Left lung (tissue), 4 donors: ENCODE measurements at regions not wholly inside any gene's neighbourhood (a gene's known extent, or its start where the extent isn't known, plus 50 kb on each side); places are given as distances from the start of the nearest gene placed in this dataset.

ENCODE experiments used
- ATAC-seq: fragments of 200-7000 bp; cut with Tn5 transposase; one replicate; pipeline ENCODE4 v1.9.1; 2020; ENCODE audit warnings: moderate library complexity
- DNase-seq, 4 donors: peaks; one replicate each; pipeline ENCODE4 v3.0.0-alpha.2; 2013 to 2020
- H3K27ac ChIP-seq, 2 donors: fragments of 200-600 bp; sonication (generic) in 1 of 2; one replicate each; pipeline versions ENCODE4 v1.5.0 to v1.8.0; 2020 to 2021
- H3K27me3 ChIP-seq, 2 donors: fragments of 200-600 bp; sonication (generic) in 1 of 2; one replicate each; pipeline versions ENCODE4 v1.5.0 to v1.8.0; 2020 to 2021
- H3K36me3 ChIP-seq, 2 donors: fragments of 200-600 bp; sonication (generic) in 1 of 2; one replicate each; pipeline versions ENCODE4 v1.5.0 to v1.8.0; 2020 to 2021
- H3K4me1 ChIP-seq, 2 donors: fragments of 200-600 bp; one replicate each; pipeline ENCODE4 v1.8.0; 2021
- H3K4me3 ChIP-seq, 2 donors: fragments of 200-600 bp; sonication (generic) in 1 of 2; one replicate each; pipeline versions ENCODE4 v1.5.0 to v1.8.0; 2020 to 2021; ENCODE audit warnings: mild to moderate bottlenecking in 1 of 2
- H3K9me3 ChIP-seq, 2 donors: fragments of 200-600 bp; sonication (generic) in 1 of 2; one replicate each; pipeline versions ENCODE4 v1.5.0 to v1.8.0; 2020 to 2021
- intact Hi-C, 2 donors: fragments of 100-400 bp; cut with DNase I; formaldehyde crosslinking; loops; one replicate each; pipeline versions ENCODE4 v1.11.2 to v1.14.2; 2022
- TF ChIP-seq, protein P1 (sequence below), 2 donors: fragments of 200-600 bp; sonication (generic) in 1 of 2; IDR thresholded peaks; one replicate each; pipeline versions ENCODE4 v1.5.0 to v1.8.0; 2021; ENCODE audit warnings: antibody characterized with exemption in 2 of 2
- donor health status: DM: no; HTN: yes; CAD: no.
- donor health status: DM: no; HTN: no; CAD: no.

DNA sequence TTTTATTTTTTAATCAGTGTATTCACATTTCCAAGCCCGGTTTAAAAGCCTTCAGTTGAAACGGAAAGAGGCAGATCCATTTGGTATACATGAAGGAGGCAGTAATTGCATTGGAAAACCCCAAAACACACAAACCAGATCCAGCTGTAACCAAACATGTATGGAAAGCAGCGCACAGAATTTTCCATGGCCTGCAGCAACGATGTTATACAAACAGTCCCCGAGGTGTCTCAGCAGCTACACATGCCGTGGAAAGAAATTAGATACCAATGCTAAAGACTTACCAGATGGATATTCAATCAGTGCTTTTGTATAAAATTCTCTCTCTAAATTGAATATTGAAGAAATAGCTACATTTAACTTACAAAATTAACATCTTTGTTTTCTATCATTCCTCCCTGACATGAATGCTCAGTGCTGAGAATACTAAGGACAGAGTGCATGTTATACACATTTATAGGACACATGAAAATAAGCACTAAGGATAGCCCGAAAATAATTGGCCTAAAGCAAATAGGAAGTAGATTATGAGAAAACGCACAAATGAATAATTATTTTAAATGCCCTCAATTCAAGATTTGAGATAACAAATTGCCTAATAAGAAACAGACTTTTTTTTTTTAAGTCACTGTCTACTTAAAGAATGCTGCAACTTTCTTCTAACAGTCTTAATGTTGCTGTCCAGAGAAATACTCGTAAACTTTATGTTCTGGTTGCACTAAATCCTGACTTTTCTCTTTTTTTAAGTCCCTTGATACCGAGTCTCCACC, 713.1 kb downstream of the HDGFL1 start:
- Histone ChIP-seq H3K36me3 (no peaks in the 10 kb centered on the region), H3K27ac (no peak overlapping the region), H3K4me3 (no peak overlapping the region), H3K27me3 (no peaks in the 10 kb centered on the region), H3K9me3 (no peaks in the 10 kb centered on the region), H3K4me1 (no peaks in the 10 kb centered on the region)
- TF ChIP-seq, protein P1, sequence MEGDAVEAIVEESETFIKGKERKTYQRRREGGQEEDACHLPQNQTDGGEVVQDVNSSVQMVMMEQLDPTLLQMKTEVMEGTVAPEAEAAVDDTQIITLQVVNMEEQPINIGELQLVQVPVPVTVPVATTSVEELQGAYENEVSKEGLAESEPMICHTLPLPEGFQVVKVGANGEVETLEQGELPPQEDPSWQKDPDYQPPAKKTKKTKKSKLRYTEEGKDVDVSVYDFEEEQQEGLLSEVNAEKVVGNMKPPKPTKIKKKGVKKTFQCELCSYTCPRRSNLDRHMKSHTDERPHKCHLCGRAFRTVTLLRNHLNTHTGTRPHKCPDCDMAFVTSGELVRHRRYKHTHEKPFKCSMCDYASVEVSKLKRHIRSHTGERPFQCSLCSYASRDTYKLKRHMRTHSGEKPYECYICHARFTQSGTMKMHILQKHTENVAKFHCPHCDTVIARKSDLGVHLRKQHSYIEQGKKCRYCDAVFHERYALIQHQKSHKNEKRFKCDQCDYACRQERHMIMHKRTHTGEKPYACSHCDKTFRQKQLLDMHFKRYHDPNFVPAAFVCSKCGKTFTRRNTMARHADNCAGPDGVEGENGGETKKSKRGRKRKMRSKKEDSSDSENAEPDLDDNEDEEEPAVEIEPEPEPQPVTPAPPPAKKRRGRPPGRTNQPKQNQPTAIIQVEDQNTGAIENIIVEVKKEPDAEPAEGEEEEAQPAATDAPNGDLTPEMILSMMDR (IDR thresholded peaks at IDR 0.05), result no peak
- DNase-seq (no peak), ATAC-seq (no peak)
- intact Hi-C loops, result no loop called here

DNA sequence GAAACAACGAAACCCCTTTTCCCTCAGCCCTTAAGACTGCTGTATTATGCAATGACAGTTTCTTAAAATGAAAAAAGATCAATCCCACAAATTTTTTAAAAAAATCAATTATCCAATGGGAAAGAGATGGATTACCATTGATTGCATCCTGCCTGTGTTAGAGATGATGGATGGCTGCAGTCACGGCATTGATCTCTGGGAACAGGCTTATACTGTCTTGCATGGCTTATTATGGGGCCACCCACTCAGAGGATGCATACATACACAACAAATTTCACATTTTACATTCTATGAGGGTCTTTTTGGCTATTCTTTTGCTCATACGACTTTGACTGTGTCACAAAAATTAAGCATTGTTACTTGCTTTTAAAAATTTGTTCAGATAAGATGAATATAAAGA, 724.3 kb downstream of the HDGFL1 start:
- DNase-seq (no peak), ATAC-seq (no peak)
- Histone ChIP-seq H3K27me3 (no peaks in the 10 kb centered on the region), H3K36me3 (no peaks in the 10 kb centered on the region), H3K4me3 (no peak overlapping the region), H3K4me1 (no peaks in the 10 kb centered on the region), H3K27ac (no peak overlapping the region), H3K9me3 (peaks cover 0 to 5% of the 10 kb centered on the region in 2 donors)
- TF ChIP-seq, protein P1 (IDR thresholded peaks at IDR 0.05), result no peak
- intact Hi-C loops, result no loop called here

DNA sequence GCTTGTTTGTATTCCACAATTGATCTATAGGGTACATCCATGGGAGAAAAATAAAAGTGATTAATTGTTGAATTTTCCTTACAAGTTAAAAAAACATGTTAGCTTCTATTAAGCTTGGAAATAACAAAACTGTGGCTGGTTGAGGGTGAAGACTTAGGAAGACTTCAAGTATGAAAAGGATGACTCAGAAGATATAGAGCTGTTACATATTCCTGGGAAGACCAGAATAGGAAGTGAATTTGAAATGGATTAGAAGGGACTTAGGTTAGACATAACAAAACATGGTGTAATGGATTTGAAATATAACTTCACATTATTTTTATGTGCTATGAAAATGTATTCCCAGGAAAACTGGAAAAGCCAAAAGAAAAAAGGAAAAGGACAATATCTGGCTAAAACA, 732.2 kb downstream of the HDGFL1 start:
- H3K4me1 ChIP-seq, result no peaks in the 10 kb centered on the region
- DNase-seq (no peak), ATAC-seq (no peak)
- TF ChIP-seq, protein P1 (IDR thresholded peaks at IDR 0.05), result no peak
- H3K27me3 ChIP-seq, result no peaks in the 10 kb centered on the region
- peaks cover 0 to 9% of the 10 kb centered on the region in 2 donors for H3K9me3 ChIP-seq
- H3K4me3 ChIP-seq, result no peak overlapping the region
- H3K36me3 ChIP-seq, result no peaks in the 10 kb centered on the region
- intact Hi-C loops, result no loop called here
- H3K27ac ChIP-seq, result no peak overlapping the region

DNA sequence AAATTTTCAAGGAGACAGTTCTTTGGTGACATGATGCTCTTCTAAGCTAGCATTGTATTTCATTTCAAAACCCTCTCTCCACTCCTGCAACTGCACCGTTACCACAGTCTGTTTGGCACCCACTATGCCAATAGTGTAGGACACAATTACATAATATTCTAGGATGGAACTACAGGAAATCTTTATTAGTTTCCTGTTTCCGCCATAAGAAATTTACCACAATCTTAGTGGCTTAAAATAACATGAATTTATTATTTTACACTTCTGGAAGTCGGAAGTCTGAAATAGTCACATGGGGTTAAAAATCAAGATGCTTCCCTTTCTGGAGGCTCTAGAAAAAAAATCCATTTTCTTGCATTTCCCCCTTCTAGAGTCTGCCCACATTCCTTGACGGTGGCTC, 733.1 kb downstream of the HDGFL1 start:
- intact Hi-C loops, result no loop called here
- Histone ChIP-seq H3K27ac (no peak overlapping the region), H3K4me1 (no peaks in the 10 kb centered on the region), H3K36me3 (no peaks in the 10 kb centered on the region), H3K27me3 (no peaks in the 10 kb centered on the region), H3K4me3 (no peak overlapping the region), H3K9me3 (peaks cover 0 to 4% of the 10 kb centered on the region in 2 donors)
- TF ChIP-seq, protein P1 (IDR thresholded peaks at IDR 0.05), result no peak
- DNase-seq (no peak), ATAC-seq (no peak)

DNA sequence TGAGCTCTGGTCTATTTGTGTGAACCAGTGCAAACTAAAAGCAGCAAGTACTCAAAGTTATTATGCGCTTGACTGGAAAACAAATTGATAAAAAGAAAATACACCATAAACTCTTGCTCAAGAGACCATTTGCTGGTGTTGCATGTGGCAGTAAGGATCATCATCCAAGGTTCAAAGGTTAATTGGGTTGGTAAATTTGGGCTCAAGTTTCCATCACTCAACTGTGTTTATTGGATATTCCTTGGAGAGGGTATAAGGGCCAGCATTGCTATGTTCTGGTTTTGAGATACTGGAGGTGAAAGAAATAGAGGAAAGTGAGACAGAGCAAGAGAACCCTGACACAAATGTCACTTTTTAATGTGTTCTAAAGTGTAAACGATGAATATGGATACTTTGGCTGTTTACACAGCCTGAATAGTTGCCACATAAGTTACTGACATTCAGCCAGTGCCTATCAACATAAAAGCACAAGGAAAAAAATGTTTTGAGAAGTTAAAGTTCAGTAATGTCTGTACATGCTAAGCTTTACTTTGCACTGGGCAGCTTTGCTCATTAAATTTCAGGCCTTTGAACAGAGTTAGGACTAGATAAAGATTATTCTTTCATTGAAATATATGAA, 736.1 kb downstream of the HDGFL1 start:
- TF ChIP-seq, protein P1 (IDR thresholded peaks at IDR 0.05), result no peak
- Histone ChIP-seq H3K27ac (no peak overlapping the region), H3K27me3 (no peaks in the 10 kb centered on the region), H3K4me3 (no peak overlapping the region), H3K36me3 (no peaks in the 10 kb centered on the region), H3K4me1 (no peaks in the 10 kb centered on the region), H3K9me3 (peaks cover 0 to 3% of the 10 kb centered on the region in 2 donors)
- ATAC-seq (no peak), DNase-seq (no peak)
- intact Hi-C loops, result no loop called here
